K562 (cell line): ENCODE measurements at regions not wholly inside any gene's neighbourhood (a gene's known extent, or its start where the extent isn't known, plus 50 kb on each side); places are given as distances from the start of the nearest gene placed in this dataset.

Experiments
- ARNT ChIP-seq, 2 experiments: fragments of 450-650 bp; IDR thresholded peaks; 2 replicates each; pipeline ENCODE4 v1.6.1; 2016; ENCODE audit warnings: mild to moderate bottlenecking in 1 of 2
- BCOR ChIP-seq: fragments of 450-650 bp; IDR thresholded peaks from 2 replicates; pipeline ENCODE4 v1.6.1; 2016
- MGA ChIP-seq: fragments of 450-650 bp; IDR thresholded peaks from 2 replicates; pipeline ENCODE4 v1.6.1; 2016; ENCODE audit warnings: mild to moderate bottlenecking, moderate library complexity
- NUFIP1 ChIP-seq: fragments of 450-650 bp; IDR thresholded peaks from 2 replicates; pipeline ENCODE4 v1.6.1; 2018; ENCODE audit not compliant: partially characterized antibody
- SETDB1 ChIP-seq: IDR thresholded peaks from one replicate; pipeline ENCODE4 v1.6.1; 2012; ENCODE audit warnings: low read length, control low read depth, inconsistent platforms
- SMARCA4 ChIP-seq: fragments of 450-650 bp; IDR thresholded peaks from 2 replicates; pipeline ENCODE4 v1.6.1; 2016
- TAF7 ChIP-seq: fragments of 450-650 bp; IDR thresholded peaks from 2 replicates; pipeline ENCODE4 v1.6.1; 2016; ENCODE audit warnings: missing genetic modification characterization, missing compliant biosample characterization
- THRA ChIP-seq: fragments of 450-650 bp; IDR thresholded peaks from 2 replicates; pipeline ENCODE4 v1.6.1; 2017; ENCODE audit warnings: mild to moderate bottlenecking, moderate library complexity
- ZNF695 ChIP-seq: fragments of 450-650 bp; formaldehyde crosslinking; IDR thresholded peaks from 2 replicates; pipeline ENCODE4 v1.4.0; 2020; ENCODE audit warnings: mild to moderate bottlenecking, moderate library complexity
- ZSCAN29 ChIP-seq: fragments of 450-650 bp; IDR thresholded peaks from 2 replicates; pipeline ENCODE4 v1.6.1; 2017

- no peak for TF ChIP-seq MGA
- TF ChIP-seq ZSCAN29 = no peak
- TF ChIP-seq SETDB1 = no peak
- no peak for TF ChIP-seq SMARCA4
- TF ChIP-seq TAF7 = no peak
- TF ChIP-seq THRA = no peak
- TF ChIP-seq ARNT (IDR thresholded peaks at IDR 0.05) = no peak
- TF ChIP-seq ZNF695 (CRISPR knock-in tag) = no peak
- TF ChIP-seq NUFIP1 = no peak
- TF ChIP-seq BCOR = no peak
Observed at GRCh38 chrX:128425546-128425945, 373.3 kb upstream of the ACTRT1 start (continued).
